NCI-H2081 treated with DMSO at 0.1 percent for 48 hours (cell line): ENCODE measurements at regions not wholly inside any gene's neighbourhood (a gene's known extent, or its start where the extent isn't known, plus 50 kb on each side); places are given as distances from the start of the nearest gene placed in this dataset.
A peak's percentile ranks its signal among the peaks of the same experiment; 100 is the strongest.

Source experiments
- DNase-seq: peaks from one replicate; lab custom pipeline; 2025; lab: John Stamatoyannopoulos, UW

DNA sequence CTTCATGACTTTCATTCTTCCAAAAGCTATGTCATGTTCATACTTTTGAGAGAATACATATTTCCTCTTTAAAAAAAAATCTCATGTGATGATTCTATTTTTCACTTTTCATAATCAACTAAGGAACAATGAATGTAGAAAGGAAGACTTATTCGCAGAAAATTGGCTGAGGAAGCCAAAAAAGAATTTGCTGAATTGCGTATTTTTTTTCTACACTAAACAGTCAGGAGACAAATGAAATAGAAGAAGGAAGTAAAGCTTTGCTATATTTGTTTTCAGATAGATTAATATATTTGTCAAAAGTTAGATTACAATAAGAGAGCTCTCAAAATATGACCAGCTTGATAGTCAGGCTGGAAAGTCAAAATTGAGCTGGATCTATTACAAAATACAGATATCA, 504.2 kb downstream of the ANXA1 start:
- DNase-seq = no peak

DNA sequence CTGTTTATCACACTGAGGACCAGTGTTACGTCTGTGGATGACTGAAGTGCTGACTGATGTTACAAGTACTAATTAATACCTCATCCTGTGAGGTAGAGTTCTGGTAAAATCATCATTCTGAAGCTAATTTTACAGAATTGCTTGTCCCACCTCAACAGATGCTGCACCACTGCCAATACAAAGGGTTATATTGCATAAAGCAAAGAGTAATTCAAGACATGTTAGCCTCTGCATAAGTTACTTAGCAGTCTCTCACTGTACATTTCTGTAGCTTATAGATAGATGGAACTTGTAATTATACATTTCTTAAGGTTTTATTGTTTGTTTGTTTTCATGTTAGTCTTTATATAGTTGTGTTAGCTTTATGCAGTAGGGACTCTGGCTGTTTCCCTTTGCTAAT, 513.6 kb downstream of the ANXA1 start:
- no peak for DNase-seq

DNA sequence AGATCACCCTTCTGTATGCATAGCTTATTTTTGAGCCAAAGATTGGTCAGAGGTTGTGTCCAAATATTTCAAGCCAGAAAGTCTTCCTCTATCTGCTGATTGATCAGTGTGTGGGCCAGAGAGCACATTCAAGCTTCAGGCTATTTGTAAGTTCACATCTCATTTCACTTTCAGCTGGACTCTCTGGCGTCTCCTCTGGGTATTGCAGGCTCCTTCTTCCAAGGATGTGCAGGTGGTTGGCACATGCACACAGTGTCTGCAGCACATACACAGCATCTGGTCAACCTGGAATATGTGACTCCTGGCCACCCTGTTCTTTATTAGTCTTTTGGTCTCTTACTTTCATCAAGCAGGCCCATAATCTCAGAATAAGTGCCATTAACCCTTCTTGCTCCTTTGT, 516.1 kb downstream of the ANXA1 start:
- no peak for DNase-seq

DNA sequence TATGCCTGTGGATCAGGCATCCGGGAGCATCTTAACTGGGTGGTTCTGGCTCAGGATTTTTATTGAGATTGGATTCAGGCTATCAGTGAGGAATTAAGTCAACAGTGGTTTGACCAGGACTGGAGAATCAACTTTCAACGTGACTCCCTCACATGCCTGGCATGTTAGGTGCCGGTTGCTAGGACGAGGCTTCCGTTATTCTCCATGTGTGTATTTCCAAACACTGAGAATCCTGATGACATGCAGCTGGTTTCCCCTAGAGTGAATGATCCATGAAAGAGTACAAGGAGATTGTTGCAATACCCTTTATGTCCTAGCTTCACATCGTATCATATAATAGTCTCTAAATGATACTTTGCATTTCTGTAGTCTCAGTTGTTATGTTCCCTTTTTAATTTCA, 529.2 kb downstream of the ANXA1 start:
- no peak for DNase-seq

DNA sequence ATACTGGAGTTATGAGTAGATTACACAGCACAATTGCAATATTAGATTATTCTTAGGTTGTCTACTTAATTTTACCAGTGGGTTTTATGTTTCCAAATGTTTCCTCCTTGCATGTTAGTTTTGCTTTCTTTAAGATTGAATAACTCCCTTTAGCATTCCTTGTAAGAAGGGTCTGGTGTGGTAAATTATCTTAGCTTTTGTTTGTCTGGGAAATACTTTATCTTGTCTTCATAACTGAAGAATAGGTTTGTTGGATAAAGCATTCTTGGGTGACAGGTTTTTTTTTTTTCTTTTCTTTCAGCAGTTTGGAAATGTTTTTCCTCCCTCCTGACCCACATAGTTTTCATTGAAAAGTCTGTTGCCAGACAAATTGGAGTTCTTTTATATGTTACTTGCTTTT, 531.1 kb downstream of the ANXA1 start:
- no peak for DNase-seq

DNA sequence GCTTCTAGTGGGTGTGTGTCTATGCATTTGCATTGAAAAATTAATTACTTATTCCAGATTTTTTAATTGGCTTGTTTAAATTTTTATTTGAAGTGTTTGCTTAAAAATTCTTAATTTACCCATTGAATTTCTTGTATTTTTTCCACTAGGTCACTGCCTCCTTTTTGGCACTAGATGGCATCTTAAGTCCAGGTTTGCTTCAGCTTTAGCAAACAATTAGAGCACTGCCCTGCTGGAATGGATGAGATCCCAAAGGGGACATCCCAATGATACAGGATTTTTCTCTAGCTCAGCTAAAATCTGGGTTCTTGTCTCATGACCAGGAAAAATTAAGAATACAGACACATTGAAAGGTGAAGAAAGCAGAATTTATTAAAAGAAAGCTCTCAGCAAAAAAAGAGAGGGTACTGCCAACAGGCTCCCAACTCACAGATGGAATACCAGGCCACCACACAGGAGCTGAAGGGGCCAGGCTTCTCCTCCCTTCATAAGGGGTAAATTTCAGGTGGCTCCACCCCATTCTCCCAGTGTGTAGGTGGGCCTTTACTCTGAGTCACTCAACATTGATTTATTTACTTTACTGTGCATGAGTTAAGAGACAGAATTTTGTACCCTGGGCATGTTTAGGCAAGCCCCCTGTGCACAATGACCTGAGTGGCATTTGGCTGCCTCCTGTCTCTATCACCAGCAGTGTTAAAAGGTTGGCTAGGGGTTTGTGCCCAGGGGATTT, 532.4 kb downstream of the ANXA1 start:
- DNase-seq = peak; percentile 15

DNA sequence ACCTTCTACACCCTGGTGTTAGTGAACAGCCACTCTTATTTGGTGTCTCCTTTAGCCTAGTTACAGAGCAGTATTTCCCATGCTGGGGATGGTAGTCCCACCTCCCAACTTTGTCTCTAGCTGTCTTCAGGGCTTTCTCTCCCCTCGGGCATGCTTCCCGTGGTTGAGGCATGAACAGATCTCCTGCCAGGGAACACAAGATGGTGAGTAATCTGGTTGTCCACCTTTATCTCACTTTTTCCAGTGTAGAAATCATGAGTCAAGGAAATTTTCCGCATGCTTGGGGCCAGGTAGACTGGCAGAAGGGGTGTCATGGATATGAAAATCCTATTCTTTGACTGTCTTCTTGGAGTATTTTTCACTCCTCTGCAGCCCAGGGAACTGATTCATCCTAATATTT, 532.9 kb downstream of the ANXA1 start:
- no peak for DNase-seq

DNA sequence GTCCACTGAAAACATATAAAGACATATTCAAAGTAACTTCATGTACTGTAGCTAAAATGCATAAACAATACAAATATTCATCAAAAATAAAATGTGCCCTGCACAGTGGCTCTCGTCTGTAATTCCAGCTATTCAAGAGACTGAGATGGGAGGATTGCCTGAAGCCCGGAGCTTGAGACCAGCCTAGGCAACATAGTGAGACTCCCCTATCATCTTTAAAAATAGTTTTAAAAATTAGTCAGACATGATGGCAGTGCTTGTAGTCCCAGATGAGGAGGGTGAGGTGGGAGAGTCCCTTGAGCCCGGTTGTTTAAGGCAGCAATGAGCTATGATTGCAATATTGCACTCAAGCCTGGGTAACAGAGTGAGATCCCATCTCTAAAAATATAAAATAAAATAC, 534.1 kb downstream of the ANXA1 start:
- no peak for DNase-seq

DNA sequence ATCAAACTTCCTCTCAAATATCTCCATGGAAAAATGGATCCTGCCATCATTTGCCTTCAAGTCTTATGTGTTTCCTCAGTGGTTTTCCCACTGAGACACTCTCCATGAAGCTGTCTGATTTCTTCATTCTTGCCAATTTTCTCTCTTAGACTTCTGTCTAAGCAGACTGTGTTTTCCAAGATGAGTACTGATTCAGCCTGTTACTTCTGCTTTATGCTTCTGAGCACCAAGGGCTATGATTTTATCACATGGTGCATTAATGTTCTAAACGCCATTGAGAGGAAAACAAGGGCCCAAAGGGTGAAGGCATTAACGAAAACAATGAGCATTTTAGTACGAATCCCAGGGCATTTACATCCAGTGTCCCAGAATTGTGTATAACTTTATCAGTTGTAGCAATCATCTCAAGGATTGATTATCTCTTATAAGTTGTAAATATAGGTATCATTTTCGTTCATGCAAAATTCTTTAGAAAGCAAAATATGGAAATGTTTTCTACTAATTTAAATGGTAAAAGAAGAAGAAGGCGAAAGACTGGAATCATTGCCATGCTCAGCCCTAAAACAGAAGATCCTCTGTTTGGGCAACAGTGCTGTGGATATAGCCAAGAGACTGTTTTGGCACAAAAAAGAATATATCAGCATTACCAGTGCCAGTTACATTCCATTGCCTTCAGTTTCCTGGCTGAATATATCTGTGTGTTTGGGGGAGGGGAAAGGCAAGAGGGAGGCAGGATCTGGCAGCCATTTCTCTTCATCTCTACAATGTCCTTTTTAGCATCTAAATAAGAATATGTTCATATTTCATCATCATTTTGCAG, 537.6 kb downstream of the ANXA1 start:
- DNase-seq = no peak

DNA sequence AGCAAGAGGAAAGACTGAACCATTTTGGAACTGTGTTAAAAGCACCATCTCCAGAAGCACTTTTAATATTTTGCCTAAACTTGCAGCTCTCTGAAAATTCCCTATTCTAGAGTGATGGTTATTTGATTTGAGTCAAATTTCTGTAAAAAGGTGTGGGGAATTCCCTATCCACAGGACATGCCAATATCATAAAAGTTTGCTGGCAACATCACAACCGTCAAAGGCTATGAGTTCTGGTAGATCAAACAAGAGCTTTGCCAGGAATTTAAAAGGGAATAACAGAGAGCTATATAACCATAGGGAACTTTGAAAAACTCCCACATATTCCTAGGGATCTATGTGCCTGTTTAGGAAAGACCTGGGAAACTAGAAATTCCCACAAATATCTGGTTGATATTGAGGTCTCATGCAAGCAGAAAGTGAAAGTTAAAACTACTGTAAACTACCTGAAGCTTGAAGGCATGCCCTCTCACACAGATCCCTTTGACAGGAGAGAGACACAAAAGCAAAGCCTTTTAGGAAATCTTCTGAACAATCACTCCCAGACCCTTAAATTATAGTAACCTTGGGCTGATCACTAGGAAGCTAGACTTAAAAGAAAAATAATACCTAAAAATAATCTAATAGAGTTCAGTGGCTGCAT, 549.9 kb downstream of the ANXA1 start:
- no peak for DNase-seq

DNA sequence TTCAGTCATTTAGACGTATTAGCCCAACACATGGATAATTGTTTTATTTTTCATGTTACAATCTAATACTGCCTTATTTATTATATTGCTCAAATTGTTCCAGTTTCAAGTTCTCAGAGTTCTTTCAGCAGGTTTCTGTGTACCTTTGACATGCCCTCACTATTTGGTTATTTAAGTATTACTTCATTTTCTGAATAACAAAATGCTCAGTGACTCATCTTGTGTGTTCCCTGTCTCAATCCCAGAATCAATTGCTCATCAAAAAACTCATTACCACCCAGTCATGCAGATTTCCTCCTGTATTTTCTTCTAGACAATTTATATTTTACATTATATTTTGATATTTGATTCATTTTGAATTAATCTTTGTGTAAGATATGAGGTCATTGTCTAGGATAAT, 562.6 kb downstream of the ANXA1 start:
- no peak for DNase-seq

DNA sequence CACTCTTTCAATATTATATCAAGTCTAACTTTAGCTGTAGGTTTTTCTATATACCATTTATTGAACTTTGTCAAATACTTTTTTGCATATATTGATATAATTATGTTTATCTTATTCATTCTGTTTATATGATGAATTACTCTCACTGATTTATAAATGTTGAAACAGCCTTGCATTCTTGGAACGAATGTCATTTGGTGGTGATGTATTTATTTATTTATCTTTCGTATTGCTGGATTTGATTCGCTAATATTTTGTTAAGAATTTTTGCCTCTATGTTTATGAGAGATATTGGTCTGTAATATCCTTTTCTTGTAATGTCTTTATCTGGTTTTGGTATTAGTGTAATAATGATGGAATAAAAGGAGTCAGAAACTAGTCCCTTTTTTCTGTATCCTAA, 563.9 kb downstream of the ANXA1 start:
- DNase-seq = no peak

DNA sequence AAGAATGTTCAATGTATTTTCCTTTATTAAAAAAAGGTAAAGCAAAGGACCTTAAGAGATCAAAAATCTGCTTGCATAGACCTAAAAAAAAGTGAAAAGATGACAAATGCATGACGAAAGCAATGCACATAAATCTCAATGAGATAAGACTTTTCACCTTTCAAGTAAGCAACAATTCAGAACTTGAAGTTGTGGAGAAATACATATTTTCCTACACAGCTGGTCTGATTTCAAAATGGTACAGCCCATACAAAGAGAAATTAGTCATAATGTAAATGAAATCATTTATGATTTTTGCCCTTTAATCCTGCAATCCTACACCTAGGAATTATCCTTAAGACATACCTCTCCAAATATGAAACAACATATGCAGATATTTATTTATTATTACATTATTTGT, 568.0 kb downstream of the ANXA1 start:
- DNase-seq = no peak

DNA sequence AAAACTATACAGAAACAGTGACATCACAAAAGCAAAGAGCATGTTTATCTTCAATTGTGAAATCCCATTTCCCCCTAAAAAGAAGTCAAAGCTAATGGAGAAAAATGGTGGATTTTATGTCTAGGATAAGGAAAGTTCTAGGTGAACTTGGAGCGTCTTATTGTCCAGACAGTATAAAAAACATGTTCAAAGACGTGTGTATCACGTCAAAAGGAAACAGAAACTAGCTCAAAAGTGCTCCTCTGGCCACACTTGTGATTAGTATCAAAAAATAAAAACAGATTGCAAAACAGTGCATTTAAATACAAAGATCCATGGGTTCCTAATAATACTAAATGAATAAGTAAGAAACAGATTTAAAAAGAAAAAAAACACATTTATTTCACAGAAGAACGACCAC, 568.9 kb downstream of the ANXA1 start:
- DNase-seq = no peak

DNA sequence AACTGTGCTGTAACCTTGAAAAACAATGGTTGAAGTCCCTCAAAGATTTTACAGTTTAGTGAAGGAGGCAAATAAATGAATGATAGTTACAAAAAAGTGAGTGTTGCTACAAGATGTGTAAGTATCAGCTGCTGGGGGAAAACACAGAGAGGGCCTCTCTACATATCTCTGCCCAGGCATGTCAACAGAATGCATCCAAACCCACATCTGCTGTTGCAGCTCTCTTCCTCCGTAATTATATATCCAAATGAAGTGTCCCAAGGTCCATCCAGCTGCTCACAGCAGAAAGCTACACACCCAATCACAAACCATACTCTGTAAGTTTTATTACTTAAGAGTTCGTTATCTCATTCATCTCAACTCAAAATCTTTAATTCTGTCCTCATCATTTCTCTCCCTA, 584.6 kb downstream of the ANXA1 start:
- no peak for DNase-seq

DNA sequence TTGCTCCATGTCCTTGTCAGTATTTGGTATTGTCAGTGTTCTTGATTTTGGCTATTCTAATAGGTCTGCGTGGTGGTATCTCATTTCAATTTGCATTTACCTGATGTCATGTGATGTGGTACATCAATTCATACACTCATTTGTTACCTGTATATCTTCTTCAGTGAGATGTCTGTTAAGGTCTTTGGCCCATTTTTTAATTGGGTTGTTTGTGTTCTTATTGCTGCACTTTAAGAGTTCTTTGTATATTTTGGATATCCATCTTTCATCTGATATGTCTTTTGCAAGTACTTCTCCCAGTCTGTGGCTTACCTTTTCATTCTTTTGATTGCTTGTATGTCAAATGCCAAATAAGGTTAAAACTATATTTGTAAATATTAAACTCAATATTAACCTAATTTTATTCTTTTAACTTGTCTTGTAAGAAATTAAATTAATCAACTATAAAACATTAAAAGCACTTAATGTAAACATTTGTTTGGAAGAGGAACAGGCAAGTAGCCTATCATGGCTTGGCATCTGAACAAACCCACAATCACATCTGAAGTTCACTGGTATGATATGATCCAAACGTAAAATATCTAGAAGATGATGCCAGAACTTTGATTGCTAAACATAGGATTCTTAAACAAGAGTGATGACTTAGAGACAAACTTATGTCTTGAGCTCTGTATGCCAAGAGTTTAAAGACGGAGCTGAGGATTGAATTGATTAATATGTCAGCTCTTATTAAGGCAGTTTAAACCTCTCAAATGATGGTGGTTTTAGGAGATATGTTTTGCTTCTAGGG, 587.3 kb downstream of the ANXA1 start:
- no peak for DNase-seq

DNA sequence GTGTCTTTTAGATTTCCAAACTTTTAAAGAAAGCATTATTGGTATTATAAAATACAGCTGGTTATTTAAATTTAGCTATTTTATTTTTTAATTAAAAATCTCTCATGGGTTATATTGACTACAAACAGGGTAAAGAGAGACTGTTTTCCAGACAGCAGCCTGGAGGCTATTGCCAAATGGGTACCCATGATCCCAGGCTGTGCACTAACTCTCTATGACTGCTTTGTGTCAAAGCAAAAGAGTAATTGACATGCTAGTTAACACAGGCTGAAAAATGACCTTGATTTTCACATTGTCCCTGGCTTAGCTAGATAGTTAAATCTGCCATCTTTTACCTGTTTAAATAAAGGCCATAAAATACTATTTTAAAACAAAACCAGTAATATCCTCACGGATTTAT, 589.7 kb downstream of the ANXA1 start:
- no peak for DNase-seq

DNA sequence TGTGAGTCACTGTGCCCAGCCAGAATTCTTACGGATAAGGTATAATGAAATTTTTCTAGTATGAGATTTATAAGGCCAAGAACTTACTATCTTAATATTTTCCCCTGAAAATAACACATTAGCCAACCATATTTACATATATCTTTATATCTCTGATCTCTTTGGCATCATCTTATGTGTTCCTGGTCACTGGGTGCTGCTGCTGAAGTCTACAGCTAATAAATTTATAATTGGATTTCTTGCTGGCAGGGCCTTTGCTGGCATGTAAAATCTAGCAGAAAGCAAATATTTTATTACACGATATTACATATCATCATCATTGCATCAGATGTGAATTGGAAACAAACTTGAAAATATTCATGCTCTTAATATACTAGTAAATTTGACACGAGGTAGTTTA, 590.7 kb downstream of the ANXA1 start:
- no peak for DNase-seq

DNA sequence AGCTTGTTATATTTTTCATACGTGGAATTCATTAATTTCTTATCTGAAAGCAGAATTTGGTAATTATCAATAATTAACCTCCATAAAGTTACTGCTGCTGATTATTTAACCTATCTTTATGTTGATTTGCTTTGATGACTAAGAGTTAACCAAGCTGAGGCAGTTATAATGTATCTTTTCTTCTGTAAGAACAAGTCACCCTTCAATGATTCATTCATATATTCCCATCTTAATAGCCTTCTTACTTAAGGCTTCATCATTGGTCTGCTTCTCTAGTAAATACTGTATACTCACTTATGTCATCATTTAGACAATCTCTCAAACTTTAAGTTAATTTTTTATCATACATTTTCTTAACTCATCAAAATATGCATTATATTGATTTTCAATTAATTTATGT, 592.2 kb downstream of the ANXA1 start:
- DNase-seq = no peak

DNA sequence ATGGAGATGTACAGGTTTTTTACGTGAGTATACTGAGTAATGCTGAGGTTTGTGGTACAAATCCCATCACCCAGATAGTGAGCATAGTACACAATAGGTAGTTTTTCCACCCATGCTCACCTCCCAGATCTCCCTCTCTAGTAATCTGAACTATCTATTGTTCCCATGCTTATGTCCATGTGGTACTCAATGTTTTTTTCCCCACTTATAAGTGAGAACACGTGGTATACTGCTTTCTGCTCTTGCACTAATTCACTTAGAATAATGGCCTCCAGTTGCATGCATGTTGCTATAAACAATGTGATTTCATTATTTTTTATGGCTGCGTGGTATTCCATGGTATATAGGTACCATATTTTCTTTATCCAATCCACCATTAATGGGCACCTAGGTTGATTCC, 593.9 kb downstream of the ANXA1 start:
- no peak for DNase-seq

DNA sequence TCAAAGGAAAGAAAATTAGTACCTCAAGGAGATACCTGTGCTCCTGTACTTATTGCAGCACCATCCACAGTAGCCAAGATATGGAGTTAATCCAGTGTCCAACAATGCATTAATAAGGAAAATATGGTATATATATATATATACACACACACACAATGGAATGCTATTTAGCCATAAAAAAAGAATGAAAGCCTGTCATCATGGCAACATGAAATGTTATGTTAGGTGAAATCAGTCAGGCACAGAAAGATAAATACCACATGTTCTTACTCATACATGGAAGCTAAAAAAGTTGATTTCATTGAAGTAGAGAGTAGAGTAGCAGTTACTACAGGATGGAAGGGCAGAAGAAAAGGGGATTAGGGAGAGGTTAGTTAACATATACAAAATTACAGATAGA, 601.5 kb downstream of the ANXA1 start:
- DNase-seq = no peak

DNA sequence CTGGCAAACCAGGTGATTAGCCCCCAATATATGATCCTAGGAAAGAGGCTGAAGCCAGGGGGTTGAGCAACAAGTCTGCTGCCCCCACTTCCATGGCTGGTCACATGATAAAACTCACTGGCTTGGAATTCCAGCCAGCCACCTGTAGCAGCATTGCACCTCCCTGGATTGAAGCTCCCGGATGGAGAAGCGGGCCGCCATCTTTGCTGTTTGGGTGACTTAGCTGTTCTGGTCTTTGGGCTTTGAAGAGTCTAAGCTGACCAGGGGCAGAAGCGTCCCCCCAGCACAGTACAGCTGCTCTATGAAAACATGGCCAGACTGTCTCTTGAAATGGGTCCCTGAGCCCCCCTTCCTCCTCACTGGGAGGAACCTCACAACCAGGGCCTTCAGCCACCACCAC, 610.2 kb downstream of the ANXA1 start:
- no peak for DNase-seq

DNA sequence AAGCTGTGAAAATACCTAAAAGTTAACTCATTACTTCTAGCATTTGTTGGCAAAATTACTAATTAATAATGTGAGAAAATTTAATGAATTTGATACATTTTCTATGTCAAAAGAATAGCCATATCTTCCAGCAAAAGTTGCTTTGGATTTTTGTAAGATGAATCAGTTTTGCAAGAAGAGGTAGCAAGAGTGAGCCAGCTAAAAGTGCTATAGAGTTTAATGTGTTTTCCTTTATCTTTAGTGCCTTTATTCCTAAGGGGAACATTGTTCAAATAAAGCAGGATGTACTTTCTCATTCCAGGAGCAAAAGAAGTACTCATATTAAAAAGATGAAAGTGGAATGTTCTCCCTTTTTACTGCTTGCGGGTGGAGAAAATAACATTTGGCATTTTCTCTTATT, 622.2 kb downstream of the ANXA1 start:
- DNase-seq = no peak
